K562 (cell line): ENCODE measurements at regions not wholly inside any gene's neighbourhood (a gene's known extent, or its start where the extent isn't known, plus 50 kb on each side); places are given as distances from the start of the nearest gene placed in this dataset.

ENCODE experiments used
- ATAC-seq: fragments of 200-7000 bp; cut with Tn5 transposase; 3 replicates; pipeline ENCODE4 v1.9.1; 2020; ENCODE audit warnings: moderate library complexity
- BruUV-seq: library from RNA; stranded (reverse); fragments of 400-500 nt; replicated peaks from 2 replicates; lab custom pipeline; 2021; lab: Mats Ljungman, UMichigan
- CTCF ChIA-PET: fragments of 300-600 bp; formaldehyde crosslinking; extraction: SDS; loops from one replicate; lab custom pipeline; 2021; ENCODE audit warnings: low intra/inter-chr PET ratio; lab: Yijun Ruan, JAX
- POLR2A ChIA-PET: fragments of 300-600, 350-650 bp; sonication (Branson Sonifier 250); formaldehyde crosslinking; extraction: SDS; loops from one replicate; lab custom pipeline; 2021; ENCODE audit warnings: antibody characterized with exemption, inconsistent platforms; lab: Yijun Ruan, JAX
- DNase-seq, 4 experiments: peaks; one replicate each; pipeline versions ENCODE4 v3.0.0 to v3.0.0-alpha.2; 2011 to 2018; ENCODE audit warnings: low spot score in 3 of 4, mixed read lengths in 3 of 4; ENCODE audit errors: extremely low read depth in 1 of 4
- FAIRE-seq: peaks from 2 replicates; lab custom pipeline; 2011; peaks lifted over from hg19 to GRCh38; lab: Jason Lieb, UNC
- H2AFZ ChIP-seq: 2 replicates; pipeline ENCODE4 v1.6.0; 2011; ENCODE audit warnings: low read depth, low read length, control low read depth, inconsistent platforms
- H3K27ac ChIP-seq: fragments of 200-600 bp; 3 replicates; pipeline ENCODE4 v1.8.0; 2011; ENCODE audit warnings: low read depth, mild to moderate bottlenecking, control low read depth, inconsistent platforms, low read length, moderate library complexity, mixed read lengths; ENCODE audit errors: extremely low read depth
- H3K27me3 ChIP-seq, 2 experiments: fragments of 300-600 bp in 1 of 2; 2 replicates in 1 of 2; 3 replicates in 1 of 2; pipeline versions ENCODE4 v1.6.0 to v1.8.0; 2011; ENCODE audit warnings: inconsistent platforms in 2 of 2, low read length in 2 of 2, mild to moderate bottlenecking in 1 of 2, mixed read lengths in 1 of 2, moderate library complexity in 1 of 2; ENCODE audit not compliant: control insufficient read depth in 2 of 2, insufficient read depth in 2 of 2
- H3K36me3 ChIP-seq: fragments of 300-600 bp; 3 replicates; pipeline ENCODE4 v1.8.0; 2011; ENCODE audit warnings: mild to moderate bottlenecking, low read length, inconsistent platforms; ENCODE audit not compliant: control insufficient read depth, insufficient read depth
- H3K4me1 ChIP-seq, 2 experiments: fragments of 200-600 bp in 1 of 2; replicated peaks in 1 of 2; 2 replicates in 1 of 2; 3 replicates in 1 of 2; pipeline versions ENCODE4 v1.5.1 to v1.8.0; 2011; ENCODE audit warnings: inconsistent platforms in 2 of 2, low read length in 2 of 2, mild to moderate bottlenecking in 1 of 2, mixed read lengths in 1 of 2, moderate library complexity in 1 of 2; ENCODE audit not compliant: control insufficient read depth in 2 of 2, insufficient read depth in 2 of 2
- H3K4me2 ChIP-seq: 2 replicates; pipeline ENCODE4 v1.6.1; 2011; ENCODE audit warnings: low read length, control low read depth, inconsistent platforms, mixed read lengths; ENCODE audit not compliant: insufficient read depth
- H3K4me3 ChIP-seq: fragments of 200-600 bp; sonication (generic), shearing (Covaris generic); 2 replicates; pipeline ENCODE4 v1.5.1; 2016; ENCODE audit warnings: control low read depth, inconsistent platforms
- H3K79me2 ChIP-seq: fragments of 200-600 bp; 3 replicates; pipeline ENCODE4 v1.8.0; 2011; ENCODE audit warnings: low read length, inconsistent platforms; ENCODE audit not compliant: control insufficient read depth, insufficient read depth
- H3K9ac ChIP-seq, 2 experiments: 2 replicates each; pipeline versions ENCODE4 v1.6.0 to v1.6.1; 2011; ENCODE audit warnings: low read depth in 2 of 2, low read length in 2 of 2, control low read depth in 1 of 2, inconsistent platforms in 1 of 2, mild to moderate bottlenecking in 1 of 2, mixed read lengths in 1 of 2; ENCODE audit not compliant: insufficient read depth in 1 of 2
- H3K9me1 ChIP-seq: one replicate; pipeline ENCODE4 v1.6.0; 2011; ENCODE audit warnings: inconsistent platforms, mild to moderate bottlenecking, low read length, moderate library complexity; ENCODE audit not compliant: control insufficient read depth, insufficient read depth
- H3K9me3 ChIP-seq: replicated peaks from 2 replicates; pipeline ENCODE4 v1.5.1; 2011; ENCODE audit warnings: low read depth, low read length, inconsistent platforms; ENCODE audit not compliant: control insufficient read depth, insufficient read depth
- H4K20me1 ChIP-seq: replicated peaks from 2 replicates; pipeline ENCODE4 v1.6.1; 2011; ENCODE audit warnings: low read length, inconsistent platforms, mixed read lengths; ENCODE audit not compliant: control insufficient read depth, insufficient read depth
- ARID2 ChIP-seq: fragments of 450-650 bp; IDR thresholded peaks from 2 replicates; pipeline ENCODE4 v1.6.1; 2017; ENCODE audit warnings: antibody characterized with exemption, mild to moderate bottlenecking
- BCL6 ChIP-seq: fragments of 250-450 bp; sonication (Bioruptor Pico); IDR thresholded peaks from 2 replicates; pipeline ENCODE4 v1.4.0; 2020
- BRCA1 ChIP-seq, 2 experiments: fragments of 450-650 bp in 1 of 2; sonication (generic) in 1 of 2; formaldehyde crosslinking in 1 of 2; IDR thresholded peaks; 2 replicates each; pipeline versions ENCODE4 v1.5.0 to v1.6.1; 2017 to 2020; ENCODE audit warnings: mild to moderate bottlenecking in 1 of 2, missing genetic modification reagents in 1 of 2
- CEBPZ ChIP-seq: fragments of 150-350 bp; IDR thresholded peaks from 2 replicates; pipeline ENCODE4 v1.6.1; 2014; ENCODE audit warnings: low read depth, mild to moderate bottlenecking, low read length, borderline replicate concordance
- EZH2 ChIP-seq: IDR thresholded peaks from 2 replicates; pipeline ENCODE4 v1.6.1; 2012; ENCODE audit warnings: low read depth, mild to moderate bottlenecking, inconsistent platforms, low read length, borderline replicate concordance
- IRF2 ChIP-seq: sonication (generic); formaldehyde crosslinking; IDR thresholded peaks from 2 replicates; pipeline ENCODE4 v1.8.1; 2022; ENCODE audit warnings: mild to moderate bottlenecking, missing genetic modification reagents
- PHF20 ChIP-seq: fragments of 450-650 bp; IDR thresholded peaks from 2 replicates; pipeline ENCODE4 v1.6.1; 2018; ENCODE audit not compliant: partially characterized antibody
- PML ChIP-seq: IDR thresholded peaks from 2 replicates; pipeline ENCODE4 v1.6.1; 2012; ENCODE audit warnings: low read length, inconsistent platforms
- ZZZ3 ChIP-seq: fragments of 450-650 bp; IDR thresholded peaks from 2 replicates; pipeline ENCODE4 v1.6.1; 2016; ENCODE audit warnings: antibody characterized with exemption, mild to moderate bottlenecking, moderate library complexity
- WGBS: fragments of 100-300 bp; shearing (Covaris generic); methylation state at CpG from one replicate; pipeline ENCODE4 v1.1.6; 2016; ENCODE audit warnings: low coverage, mixed read lengths; ENCODE audit not compliant: insufficient coverage; ENCODE audit errors: missing lambda C conversion rate; 5-methylcytosine and 5-hydroxymethylcytosine counted together
- in situ Hi-C: fragments of 300-500 bp; cut with MboI; formaldehyde crosslinking; loops from 4 replicates; pipeline ENCODE4 v1.15.0; 2018; ENCODE audit warnings: inconsistent platforms, mixed read lengths
- intact Hi-C: fragments of 100-400 bp; cut with micrococcal nuclease; formaldehyde crosslinking; loops from 2 replicates; pipeline ENCODE4 v1.14.2; 2022

- 29% methylated on average over 2 of the region's 2 CpGs for WGBS
- intact Hi-C loops: no loop called here
- no peaks in the 10 kb centered on the region for H4K20me1 ChIP-seq
- no peaks in the 10 kb centered on the region for H3K79me2 ChIP-seq
- DNase-seq (no peak), FAIRE-seq (no peak), ATAC-seq (no peak)
- CTCF ChIA-PET: no interaction called here
- no peak overlapping the region for H3K9ac ChIP-seq
- H3K9me1 ChIP-seq: no peaks in the 10 kb centered on the region
- POLR2A ChIA-PET: no interaction called here
- H3K27ac ChIP-seq: no peak overlapping the region
- no TSS peak for BruUV-seq
- TF ChIP-seq ZZZ3: no peak
- TF ChIP-seq IRF2: no peak
- TF ChIP-seq EZH2: no peak
- no peak for TF ChIP-seq BCL6
- TF ChIP-seq ARID2: no peak
- no peak for TF ChIP-seq BRCA1 (IDR thresholded peaks at IDR 0.05)
- TF ChIP-seq BRCA1 (CRISPR knock-in tag; IDR thresholded peaks at IDR 0.05): no peak
- no peak for TF ChIP-seq PHF20
- TF ChIP-seq CEBPZ: no peak
- TF ChIP-seq PML: no peak
- TF ChIP-seq, all 486 proteins: peak for 0
- no peaks in the 10 kb centered on the region; a peak in 1 of 5 replicates for H3K4me1 ChIP-seq
- H3K9me3 ChIP-seq: no peaks in the 10 kb centered on the region
- H3K36me3 ChIP-seq: no peaks in the 10 kb centered on the region
- no peak overlapping the region for H2AFZ ChIP-seq
- H3K27me3 ChIP-seq: no peaks in the 10 kb centered on the region
- in situ Hi-C loops: no loop called here
- H3K4me3 ChIP-seq: no peak overlapping the region
- H3K4me2 ChIP-seq: no peak overlapping the region
Observed at GRCh38 chr13:97160421-97160820, 61.7 kb upstream of the MBNL2 start.
